HepG2 (cell line): ENCODE measurements at regions not wholly inside any gene's neighbourhood (a gene's known extent, or its start where the extent isn't known, plus 50 kb on each side); places are given as distances from the start of the nearest gene placed in this dataset.

ENCODE experiments used
- CBFB ChIP-seq: sonication (generic); formaldehyde crosslinking; IDR thresholded peaks from 2 replicates; pipeline ENCODE4 v1.4.0; 2020; ENCODE audit warnings: missing genetic modification reagents
- HNRNPL ChIP-seq: fragments of 200-400 bp; formaldehyde crosslinking; IDR thresholded peaks from 2 replicates; pipeline ENCODE4 v1.6.1; 2017; ENCODE audit warnings: mild to moderate bottlenecking, low read depth, low read length
- JUND ChIP-seq: sonication (generic); formaldehyde crosslinking; IDR thresholded peaks from 2 replicates; pipeline ENCODE4 v1.8.0; 2022; ENCODE audit warnings: mild to moderate bottlenecking, missing genetic modification reagents
- RAD51 ChIP-seq: fragments of 450-650 bp; IDR thresholded peaks from 2 replicates; pipeline ENCODE4 v1.6.1; 2016; ENCODE audit warnings: borderline replicate concordance
- TCF7 ChIP-seq: sonication (generic); IDR thresholded peaks from 2 replicates; pipeline ENCODE4 v1.6.1; 2016; ENCODE audit warnings: antibody characterized with exemption, low read depth
- ZNF484 ChIP-seq: sonication (generic); formaldehyde crosslinking; IDR thresholded peaks from 2 replicates; pipeline ENCODE4 v1.5.1; 2020; ENCODE audit warnings: mild to moderate bottlenecking, low read depth, missing genetic modification reagents, borderline replicate concordance
- TF ChIP-seq, protein P1 (sequence below): sonication (generic); formaldehyde crosslinking; IDR thresholded peaks from 2 replicates; pipeline ENCODE4 v1.5.0; 2020; ENCODE audit warnings: mild to moderate bottlenecking, missing genetic modification reagents, moderate library complexity

DNA sequence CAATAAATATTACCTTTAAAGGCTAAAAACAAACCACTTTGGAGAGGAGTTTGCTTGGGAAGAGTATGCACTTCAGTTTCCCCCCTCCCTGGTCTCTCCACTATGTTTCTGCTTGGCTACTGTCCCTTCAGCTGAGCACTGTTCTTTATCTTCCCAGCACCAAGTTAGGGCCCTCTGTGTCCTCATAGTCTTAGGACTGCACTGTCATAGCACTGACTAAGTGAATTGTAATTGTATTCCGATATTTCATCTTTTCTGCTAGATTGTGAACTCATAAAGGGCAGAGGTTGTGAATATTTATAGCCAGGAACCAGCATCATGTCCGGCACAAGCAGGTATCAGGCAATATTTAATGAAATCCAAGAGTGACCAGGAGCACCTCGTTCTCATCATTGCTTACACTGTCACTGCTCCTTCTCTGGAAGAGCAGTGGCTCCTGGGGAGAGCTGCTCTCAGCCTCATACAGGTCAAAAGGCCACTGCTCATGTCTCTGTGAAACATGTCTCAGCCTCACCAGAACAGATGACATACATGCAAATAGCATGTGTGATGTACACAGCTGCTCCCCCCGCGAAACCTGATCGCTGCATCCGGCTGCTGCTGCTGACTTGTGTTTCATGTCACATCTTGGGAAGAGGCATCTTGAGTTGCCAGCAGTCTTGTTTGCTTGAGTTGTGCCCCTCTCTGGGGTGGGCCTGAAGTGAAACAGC lies 279.7 kb upstream of the MSX2 start:
- TF ChIP-seq HNRNPL = no peak
- no peak for TF ChIP-seq TCF7
- no peak for TF ChIP-seq JUND (CRISPR knock-in tag)
- TF ChIP-seq RAD51 = no peak
- TF ChIP-seq CBFB (CRISPR knock-in tag) = no peak
- no peak for TF ChIP-seq ZNF484
- TF ChIP-seq, protein P1, sequence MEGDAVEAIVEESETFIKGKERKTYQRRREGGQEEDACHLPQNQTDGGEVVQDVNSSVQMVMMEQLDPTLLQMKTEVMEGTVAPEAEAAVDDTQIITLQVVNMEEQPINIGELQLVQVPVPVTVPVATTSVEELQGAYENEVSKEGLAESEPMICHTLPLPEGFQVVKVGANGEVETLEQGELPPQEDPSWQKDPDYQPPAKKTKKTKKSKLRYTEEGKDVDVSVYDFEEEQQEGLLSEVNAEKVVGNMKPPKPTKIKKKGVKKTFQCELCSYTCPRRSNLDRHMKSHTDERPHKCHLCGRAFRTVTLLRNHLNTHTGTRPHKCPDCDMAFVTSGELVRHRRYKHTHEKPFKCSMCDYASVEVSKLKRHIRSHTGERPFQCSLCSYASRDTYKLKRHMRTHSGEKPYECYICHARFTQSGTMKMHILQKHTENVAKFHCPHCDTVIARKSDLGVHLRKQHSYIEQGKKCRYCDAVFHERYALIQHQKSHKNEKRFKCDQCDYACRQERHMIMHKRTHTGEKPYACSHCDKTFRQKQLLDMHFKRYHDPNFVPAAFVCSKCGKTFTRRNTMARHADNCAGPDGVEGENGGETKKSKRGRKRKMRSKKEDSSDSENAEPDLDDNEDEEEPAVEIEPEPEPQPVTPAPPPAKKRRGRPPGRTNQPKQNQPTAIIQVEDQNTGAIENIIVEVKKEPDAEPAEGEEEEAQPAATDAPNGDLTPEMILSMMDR (CRISPR knock-in tag) = no peak
